ENCODE measurements at regions not wholly inside any gene's neighbourhood (a gene's known extent, or its start where the extent isn't known, plus 50 kb on each side); places are given as distances from the start of the nearest gene placed in this dataset.
"Not testable (repeated sequence)": the region's sequence is repeated elsewhere in the genome, so short reads cannot be mapped to it uniquely, and the experiment has no call there.

DNA sequence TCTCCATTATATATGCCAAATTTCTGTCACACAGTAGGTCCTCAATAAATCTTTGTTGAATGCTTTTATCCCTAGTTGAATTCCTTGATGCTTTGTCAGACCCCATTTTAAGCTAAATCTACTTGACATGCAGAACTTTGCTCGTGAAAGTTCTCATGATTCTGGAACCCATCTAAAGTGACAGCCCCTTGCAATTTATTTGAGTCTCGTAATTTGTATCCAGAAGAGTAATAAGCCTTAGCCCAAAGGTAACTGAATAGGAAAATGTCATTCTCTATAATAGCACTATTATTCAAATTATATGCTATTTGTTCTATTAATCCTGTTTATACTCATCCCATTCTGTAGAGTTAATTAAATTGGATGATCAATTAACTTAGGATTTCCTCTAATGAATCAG lies 466.6 kb upstream of the OLFM3 start:
- Mint-ChIP-seq H3K27ac (no peak overlapping the region), H3K9me3 (no peaks in the 10 kb centered on the region)

DNA sequence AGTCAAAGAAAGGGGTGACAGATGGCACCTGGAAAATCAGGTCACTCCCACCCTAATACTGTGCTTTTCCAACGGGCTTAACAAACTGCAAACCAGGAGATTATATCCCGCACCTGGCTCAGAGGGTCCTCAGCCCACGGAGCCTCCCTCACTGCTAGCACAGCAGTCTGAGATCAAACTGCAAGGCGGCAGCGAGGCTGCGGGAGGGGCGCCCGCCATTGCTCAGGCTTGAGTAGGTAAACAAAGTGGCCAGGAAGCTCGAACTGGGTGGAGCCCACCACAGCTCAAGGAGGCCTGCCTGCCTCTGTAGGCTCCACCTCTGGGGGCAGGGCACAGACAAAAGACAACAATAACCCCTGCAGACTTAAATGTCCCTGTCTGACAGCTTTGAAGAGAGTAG lies 445.6 kb upstream of the OLFM3 start:
- not testable (repeated sequence) for ATAC-seq; H3K36me3 Mint-ChIP-seq; H3K27ac Mint-ChIP-seq; DNase-seq (ENCODE audit: low spot score in 2 of 2)
- H3K9me3 Mint-ChIP-seq: peaks cover 19 to 23% of the 10 kb centered on the region in 2 donors

More for the DNA sequence above, 466.6 kb upstream of the OLFM3 start:
- H3K36me3 Mint-ChIP-seq: no peaks in the 10 kb centered on the region
- ATAC-seq (no peak), DNase-seq (ENCODE audit: low spot score in 2 of 2) (no peak)

DNA sequence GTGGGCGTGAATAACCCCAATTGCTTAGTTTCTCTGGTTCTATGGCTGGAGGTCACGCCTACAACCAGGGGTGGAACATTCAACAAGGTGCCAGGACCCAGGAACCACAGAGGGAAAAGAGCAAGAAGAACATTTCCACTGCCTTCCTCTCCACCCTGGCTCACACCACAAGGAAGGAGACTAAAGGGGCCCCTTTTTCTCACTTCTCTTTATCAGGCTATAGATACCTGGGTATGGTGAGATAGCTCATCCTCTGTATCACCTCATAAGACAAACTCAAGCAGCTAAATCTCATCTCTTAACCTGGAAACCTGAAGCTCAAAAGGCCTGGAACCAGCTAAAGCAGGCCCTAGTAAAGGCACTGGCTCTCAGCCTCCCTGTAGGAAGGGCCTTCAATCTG lies 438.8 kb upstream of the OLFM3 start:
- H3K27ac Mint-ChIP-seq: no peak overlapping the region
- no peaks in the 10 kb centered on the region for H3K36me3 Mint-ChIP-seq
- peaks cover 1 to 2% of the 10 kb centered on the region in 2 donors for H3K9me3 Mint-ChIP-seq
- no peak for ATAC-seq
- no peak for DNase-seq (ENCODE audit: low spot score in 2 of 2)

DNA sequence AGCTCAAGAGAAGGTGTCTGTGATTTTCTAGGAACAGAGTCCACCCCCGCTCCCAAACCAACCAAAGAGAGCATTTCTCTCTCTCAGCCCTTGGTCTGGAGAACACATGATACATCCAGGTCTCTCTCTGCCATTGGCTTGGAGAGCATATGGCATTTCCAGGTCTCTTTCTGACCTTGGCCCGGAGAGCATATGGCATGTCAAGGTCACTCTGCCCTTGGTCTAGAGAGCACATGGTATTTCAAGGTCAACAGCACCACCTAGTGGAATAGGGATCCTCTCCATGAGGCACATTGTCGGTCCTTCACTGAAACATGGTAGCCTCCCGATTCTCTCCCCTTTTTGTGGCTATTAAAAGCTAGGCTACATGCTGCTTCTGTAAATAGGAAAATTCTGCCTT lies 437.7 kb upstream of the OLFM3 start:
- Mint-ChIP-seq H3K36me3 (no peaks in the 10 kb centered on the region), H3K27ac (no peak overlapping the region), H3K9me3 (no peaks in the 10 kb centered on the region)
- peak in 1 of 2 donors; percentile 12 for DNase-seq (ENCODE audit: low spot score in 2 of 2)
- ATAC-seq: no peak

DNA sequence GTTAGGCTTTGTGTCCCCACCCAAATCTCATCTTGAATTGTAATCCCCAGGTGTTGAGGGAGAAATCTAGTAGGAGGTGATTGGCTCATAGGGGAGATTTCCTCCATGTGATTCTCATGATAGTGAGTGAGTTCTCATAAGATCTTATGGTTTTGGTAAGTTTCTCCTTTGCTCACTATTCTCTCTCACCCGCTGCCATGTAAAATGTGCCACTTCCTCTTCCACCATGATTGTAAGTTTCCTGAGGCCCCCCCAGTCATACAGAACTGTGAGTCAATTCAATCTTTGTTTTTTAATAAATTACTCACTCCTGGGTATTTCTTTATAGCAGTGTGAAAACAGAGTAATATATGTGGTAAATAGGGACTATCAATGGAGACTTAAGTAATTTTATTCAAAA lies 434.5 kb upstream of the OLFM3 start:
- Mint-ChIP-seq H3K36me3 (no peaks in the 10 kb centered on the region), H3K9me3 (no peaks in the 10 kb centered on the region), H3K27ac (no peak overlapping the region)
- no peak for ATAC-seq
- no peak for DNase-seq (ENCODE audit: low spot score in 2 of 2)

DNA sequence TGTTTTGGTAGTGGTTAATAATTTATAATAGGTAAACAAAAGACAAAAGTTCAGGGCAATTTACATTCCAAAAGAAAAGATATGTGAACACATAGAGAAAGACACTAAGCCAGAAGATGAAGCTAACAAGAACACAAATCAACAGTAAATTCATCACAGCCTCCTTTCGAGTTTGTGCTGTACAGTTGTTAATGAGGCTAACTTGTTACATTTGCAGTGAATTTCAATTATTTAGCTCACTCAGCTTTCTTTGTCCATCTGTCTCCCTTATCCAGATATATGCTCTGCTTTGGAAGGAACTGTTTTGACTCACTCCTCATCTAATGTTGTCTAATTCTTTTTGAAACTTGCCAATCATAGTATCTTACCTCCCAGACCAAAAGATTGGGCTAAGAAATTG lies 423.3 kb upstream of the OLFM3 start:
- H3K27ac Mint-ChIP-seq: no peak overlapping the region

More for the DNA sequence above, 423.3 kb upstream of the OLFM3 start:
- no peaks in the 10 kb centered on the region for H3K36me3 Mint-ChIP-seq
- DNase-seq (ENCODE audit: low spot score in 2 of 2) (no peak), ATAC-seq (no peak)
- no peaks in the 10 kb centered on the region for H3K9me3 Mint-ChIP-seq

Data from activated naive CD4-positive, alpha-beta T cell treated with anti-CD3 and anti-CD28 coated beads, Interleukin-2, amount 50 U/mL, for 72 hours (primary cell).